ENCODE measurements at regions not wholly inside any gene's neighbourhood (a gene's known extent, or its start where the extent isn't known, plus 50 kb on each side); places are given as distances from the start of the nearest gene placed in this dataset.

GRCh38 chr11:122451911-122452310, 203.6 kb upstream of the UBASH3B start:
- peaks cover 8% of the 10 kb centered on the region for H3K4me1 Mint-ChIP-seq
- TF ChIP-seq, protein P1, sequence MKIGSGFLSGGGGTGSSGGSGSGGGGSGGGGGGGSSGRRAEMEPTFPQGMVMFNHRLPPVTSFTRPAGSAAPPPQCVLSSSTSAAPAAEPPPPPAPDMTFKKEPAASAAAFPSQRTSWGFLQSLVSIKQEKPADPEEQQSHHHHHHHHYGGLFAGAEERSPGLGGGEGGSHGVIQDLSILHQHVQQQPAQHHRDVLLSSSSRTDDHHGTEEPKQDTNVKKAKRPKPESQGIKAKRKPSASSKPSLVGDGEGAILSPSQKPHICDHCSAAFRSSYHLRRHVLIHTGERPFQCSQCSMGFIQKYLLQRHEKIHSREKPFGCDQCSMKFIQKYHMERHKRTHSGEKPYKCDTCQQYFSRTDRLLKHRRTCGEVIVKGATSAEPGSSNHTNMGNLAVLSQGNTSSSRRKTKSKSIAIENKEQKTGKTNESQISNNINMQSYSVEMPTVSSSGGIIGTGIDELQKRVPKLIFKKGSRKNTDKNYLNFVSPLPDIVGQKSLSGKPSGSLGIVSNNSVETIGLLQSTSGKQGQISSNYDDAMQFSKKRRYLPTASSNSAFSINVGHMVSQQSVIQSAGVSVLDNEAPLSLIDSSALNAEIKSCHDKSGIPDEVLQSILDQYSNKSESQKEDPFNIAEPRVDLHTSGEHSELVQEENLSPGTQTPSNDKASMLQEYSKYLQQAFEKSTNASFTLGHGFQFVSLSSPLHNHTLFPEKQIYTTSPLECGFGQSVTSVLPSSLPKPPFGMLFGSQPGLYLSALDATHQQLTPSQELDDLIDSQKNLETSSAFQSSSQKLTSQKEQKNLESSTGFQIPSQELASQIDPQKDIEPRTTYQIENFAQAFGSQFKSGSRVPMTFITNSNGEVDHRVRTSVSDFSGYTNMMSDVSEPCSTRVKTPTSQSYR (CRISPR knock-in tag; IDR thresholded peaks at IDR 0.05), result no peak
- no peak for TF ChIP-seq JUN (CRISPR knock-in tag; IDR thresholded peaks at IDR 0.05)
- TF ChIP-seq TCF7 (CRISPR knock-in tag; IDR thresholded peaks at IDR 0.05; ENCODE audit: low read depth), result no peak
- TF ChIP-seq PRDM15 (CRISPR knock-in tag; IDR thresholded peaks at IDR 0.05), result no peak
- TF ChIP-seq MXD4 (CRISPR knock-in tag; IDR thresholded peaks at IDR 0.05; ENCODE audit: borderline replicate concordance), result no peak
- no peak for TF ChIP-seq JAZF1 (CRISPR knock-in tag; IDR thresholded peaks at IDR 0.05)
- no peak for TF ChIP-seq SMAD3 (CRISPR knock-in tag; IDR thresholded peaks at IDR 0.05; ENCODE audit: borderline replicate concordance)
- TF ChIP-seq ZBTB21 (CRISPR knock-in tag; IDR thresholded peaks at IDR 0.05; ENCODE audit: borderline replicate concordance), result no peak
- no peak for TF ChIP-seq STAT6 (CRISPR knock-in tag; conservative IDR thresholded peaks at IDR 0.05; ENCODE audit: low read depth)
- no peak for TF ChIP-seq ARID4B (CRISPR knock-in tag; IDR thresholded peaks at IDR 0.05; ENCODE audit: borderline replicate concordance)
- TF ChIP-seq ATF1 (CRISPR knock-in tag; IDR thresholded peaks at IDR 0.05), result no peak
- TF ChIP-seq TEAD4 (CRISPR knock-in tag; IDR thresholded peaks at IDR 0.05), result no peak
- no peak for TF ChIP-seq ZNF396 (CRISPR knock-in tag; IDR thresholded peaks at IDR 0.05; ENCODE audit: borderline replicate concordance)
- TF ChIP-seq SMAD4 (CRISPR knock-in tag; IDR thresholded peaks at IDR 0.05), result no peak
- TF ChIP-seq, protein P2, sequence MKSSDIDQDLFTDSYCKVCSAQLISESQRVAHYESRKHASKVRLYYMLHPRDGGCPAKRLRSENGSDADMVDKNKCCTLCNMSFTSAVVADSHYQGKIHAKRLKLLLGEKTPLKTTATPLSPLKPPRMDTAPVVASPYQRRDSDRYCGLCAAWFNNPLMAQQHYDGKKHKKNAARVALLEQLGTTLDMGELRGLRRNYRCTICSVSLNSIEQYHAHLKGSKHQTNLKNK (CRISPR knock-in tag; IDR thresholded peaks at IDR 0.05), result no peak
- no peaks in the 10 kb centered on the region for H3K9me3 Mint-ChIP-seq
- POLR2A ChIA-PET, result no interaction called here
- no peaks in the 10 kb centered on the region for H3K36me3 Mint-ChIP-seq
- DNase-seq (ENCODE audit: low spot score) (no peak), ATAC-seq (no peak)
- no peak overlapping the region for H3K4me3 Mint-ChIP-seq
- CTCF ChIA-PET, result no interaction called here
- no peak overlapping the region for H3K27ac Mint-ChIP-seq
- H3K27me3 Mint-ChIP-seq (ENCODE audit: low read depth), result no peaks in the 10 kb centered on the region; the same call in 1 of the 2 replicates

Measured in WTC11 (cell line).